NCI-H1092 treated with DMSO at 0.1 percent for 48 hours (cell line): ENCODE measurements at regions not wholly inside any gene's neighbourhood (a gene's known extent, or its start where the extent isn't known, plus 50 kb on each side); places are given as distances from the start of the nearest gene placed in this dataset.
"Not testable (repeated sequence)": the region's sequence is repeated elsewhere in the genome, so short reads cannot be mapped to it uniquely, and the experiment has no call there.

Experiments
- DNase-seq: peaks from one replicate; lab custom pipeline; 2025; lab: John Stamatoyannopoulos, UW

DNA sequence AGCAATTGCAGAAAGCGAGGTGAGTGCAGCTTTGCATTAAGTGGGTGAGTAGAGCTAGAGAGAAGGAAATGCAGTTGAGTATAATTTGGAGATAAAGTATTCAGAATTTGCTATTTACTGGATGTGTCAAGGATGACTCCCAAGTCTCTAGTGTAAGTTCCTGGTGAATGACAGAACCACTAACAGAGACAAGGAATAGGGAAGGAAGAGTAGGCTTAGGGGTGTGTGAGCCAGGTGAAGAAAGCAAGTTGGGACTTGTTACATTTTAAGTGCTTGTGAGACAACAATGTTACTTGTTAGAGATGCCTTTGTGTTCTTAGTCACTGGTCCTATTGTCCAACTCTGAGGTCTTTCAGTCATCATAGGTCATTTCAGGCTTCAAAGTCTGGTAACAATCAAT is 70.8 kb downstream of the TBC1D26 start:
- DNase-seq = not testable (repeated sequence)

DNA sequence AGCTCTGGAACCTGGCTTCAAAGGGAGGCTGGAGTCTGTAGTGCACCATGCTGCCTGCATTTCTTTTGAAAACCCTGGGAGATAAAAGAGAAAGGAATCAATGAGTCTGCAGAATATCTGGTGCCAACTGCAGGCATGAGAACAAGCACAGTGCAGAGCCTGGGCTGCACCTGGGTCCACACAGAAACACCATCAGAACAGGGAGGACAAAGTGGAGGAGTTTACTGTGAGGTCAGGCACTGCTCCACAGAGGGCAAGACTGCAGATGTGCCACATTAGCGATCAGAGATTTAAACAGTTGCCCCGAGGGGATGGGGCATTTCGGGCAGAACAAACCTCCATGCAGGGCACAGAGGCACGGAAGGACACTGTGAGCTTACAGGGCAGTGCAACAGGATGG is 74.7 kb downstream of the TBC1D26 start:
- not testable (repeated sequence) for DNase-seq

DNA sequence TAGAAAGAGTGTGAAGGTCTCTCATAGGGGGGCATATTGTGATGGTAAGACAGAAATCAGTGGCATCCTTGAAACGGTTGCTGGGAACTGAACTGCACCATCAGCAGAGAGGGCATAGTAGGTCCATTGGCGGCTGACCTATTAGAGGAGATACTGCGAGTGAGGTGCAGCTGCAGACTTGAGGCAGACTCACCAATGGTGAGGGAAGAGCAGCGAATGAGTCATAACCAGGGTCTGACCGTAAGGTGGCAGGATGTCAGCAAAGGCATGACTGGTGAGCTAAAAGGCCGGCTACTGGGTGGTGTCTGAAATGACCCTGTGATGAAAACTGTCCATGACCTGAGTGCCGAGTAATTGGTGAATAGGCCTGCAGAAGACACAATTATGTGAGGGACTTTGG is 81.3 kb downstream of the TBC1D26 start:
- not testable (repeated sequence) for DNase-seq

DNA sequence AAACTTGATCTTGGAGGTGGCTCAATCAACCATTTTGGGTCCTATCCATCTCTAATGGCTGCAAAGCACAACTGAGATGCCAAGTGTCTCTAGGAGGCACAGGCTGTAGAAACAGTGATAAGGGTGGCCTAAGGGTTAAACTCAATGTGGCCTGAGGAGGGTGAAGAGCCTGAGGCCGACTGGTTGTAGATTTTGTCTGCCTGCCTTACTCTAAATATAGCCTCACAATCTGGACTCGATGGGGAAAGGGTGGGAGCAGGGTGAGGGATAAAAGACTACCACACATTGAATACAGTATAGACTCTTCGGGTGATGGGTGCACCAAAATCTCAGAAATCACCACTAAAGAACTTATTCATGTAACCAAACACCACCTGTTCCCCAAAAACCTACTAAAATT is 81.9 kb downstream of the TBC1D26 start:
- not testable (repeated sequence) for DNase-seq

DNA sequence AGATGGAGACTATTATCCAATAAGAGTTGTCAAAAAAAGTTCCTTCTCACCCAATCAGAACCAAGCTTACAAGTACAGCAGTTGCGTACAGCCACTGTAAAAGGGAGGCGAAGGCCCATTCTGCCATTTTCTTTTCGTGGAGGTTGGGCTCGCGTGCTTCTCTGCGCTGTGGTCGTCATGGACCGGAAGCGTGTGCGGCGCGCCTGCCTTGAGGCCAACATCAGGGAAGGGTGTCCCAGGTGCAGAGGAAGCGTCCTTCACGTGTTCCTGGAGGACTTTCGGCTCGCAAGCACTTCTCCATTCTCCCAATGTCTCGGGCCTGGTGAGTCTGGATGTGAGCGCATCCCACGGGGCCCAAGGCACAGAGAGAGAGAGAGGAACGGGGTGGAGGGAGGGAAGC is 85.8 kb downstream of the TBC1D26 start:
- DNase-seq = not testable (repeated sequence)

DNA sequence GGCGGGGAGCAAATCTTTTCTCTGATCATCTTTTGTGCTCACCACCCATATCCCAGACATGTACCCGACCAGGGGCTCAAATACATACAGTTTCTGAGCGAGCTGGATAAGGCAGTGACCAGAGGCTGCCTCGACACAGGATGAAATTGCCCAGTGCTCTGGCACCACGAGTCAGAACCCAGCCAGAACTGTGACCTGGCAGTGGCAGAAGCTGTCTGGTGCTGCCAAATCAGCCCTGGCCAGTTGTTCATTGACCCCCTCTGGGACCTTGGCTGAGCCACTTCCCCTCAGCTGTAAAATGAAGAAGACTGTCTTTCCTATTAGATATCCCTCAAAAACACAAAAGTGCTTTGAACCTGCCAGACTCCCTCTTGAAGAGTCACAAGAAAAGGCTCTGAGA is 90.2 kb downstream of the TBC1D26 start:
- DNase-seq = not testable (repeated sequence)

DNA sequence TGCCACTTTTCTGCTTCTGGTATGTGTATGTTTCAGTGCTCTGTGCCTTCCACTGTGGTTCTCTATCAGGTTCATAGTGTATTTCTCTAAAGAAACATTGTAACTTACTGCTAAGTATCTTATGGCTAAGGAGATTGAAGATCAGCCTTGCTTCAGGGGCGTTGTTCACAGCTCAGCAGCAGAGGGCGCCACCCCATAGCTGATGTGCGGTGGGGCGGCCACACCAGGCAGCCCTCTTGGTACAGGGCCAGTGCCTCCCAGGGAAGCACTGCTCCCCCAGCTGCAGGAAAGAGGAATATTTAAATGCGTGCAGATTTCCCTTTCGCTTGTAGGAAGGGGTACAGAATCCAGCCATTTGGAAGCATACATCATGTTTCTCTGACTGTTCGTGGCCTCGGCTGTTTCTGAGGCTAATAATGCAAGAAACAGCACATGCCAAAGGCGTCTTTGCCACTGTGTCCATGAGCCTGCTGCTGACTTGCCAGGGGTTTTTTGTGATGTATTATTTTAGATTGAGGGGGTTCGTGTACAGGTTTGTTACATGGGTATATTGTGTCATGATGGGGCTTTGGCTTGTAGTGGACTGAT is 96.7 kb downstream of the TBC1D26 start:
- DNase-seq = peak; percentile 39

DNA sequence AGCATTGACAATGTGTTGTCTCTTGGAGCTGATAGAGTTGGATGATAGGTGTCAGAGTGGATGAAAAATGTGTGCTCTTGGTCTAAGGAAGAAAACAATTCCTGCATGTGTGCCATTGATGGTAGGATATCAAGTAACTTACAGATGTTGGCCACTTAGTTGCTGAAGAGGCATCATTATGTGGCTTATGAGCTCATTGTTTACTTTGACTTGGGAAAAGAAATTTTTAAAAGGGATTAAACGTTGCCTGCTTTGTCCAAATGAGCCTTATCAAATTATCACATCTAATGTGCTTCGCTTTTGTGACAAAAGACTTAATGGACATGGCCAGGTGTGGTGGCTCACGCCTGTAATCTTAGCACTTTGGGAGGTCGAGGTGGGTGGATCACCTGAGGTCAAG is 98.1 kb downstream of the TBC1D26 start:
- DNase-seq = peak; percentile 13

DNA sequence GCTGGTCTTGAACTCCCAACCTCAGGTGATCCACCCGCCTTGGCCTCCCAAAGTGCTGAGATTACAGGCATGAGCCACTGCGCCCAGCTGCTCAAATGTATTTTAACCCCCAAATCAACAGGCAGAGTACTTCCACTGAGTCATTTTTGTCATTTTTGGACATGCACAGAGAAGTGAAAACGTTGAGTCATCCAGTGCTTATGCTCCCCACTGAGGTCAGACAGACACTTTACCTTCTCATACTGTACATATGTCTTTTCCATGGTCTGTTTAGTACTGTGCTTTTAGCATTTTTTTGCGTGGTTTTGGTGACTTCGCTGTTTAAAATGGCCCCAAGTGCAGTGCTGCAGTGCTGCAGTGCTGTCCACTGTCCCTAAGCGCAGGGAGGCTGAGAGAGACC is 99.1 kb downstream of the TBC1D26 start:
- DNase-seq = not testable (repeated sequence)

DNA sequence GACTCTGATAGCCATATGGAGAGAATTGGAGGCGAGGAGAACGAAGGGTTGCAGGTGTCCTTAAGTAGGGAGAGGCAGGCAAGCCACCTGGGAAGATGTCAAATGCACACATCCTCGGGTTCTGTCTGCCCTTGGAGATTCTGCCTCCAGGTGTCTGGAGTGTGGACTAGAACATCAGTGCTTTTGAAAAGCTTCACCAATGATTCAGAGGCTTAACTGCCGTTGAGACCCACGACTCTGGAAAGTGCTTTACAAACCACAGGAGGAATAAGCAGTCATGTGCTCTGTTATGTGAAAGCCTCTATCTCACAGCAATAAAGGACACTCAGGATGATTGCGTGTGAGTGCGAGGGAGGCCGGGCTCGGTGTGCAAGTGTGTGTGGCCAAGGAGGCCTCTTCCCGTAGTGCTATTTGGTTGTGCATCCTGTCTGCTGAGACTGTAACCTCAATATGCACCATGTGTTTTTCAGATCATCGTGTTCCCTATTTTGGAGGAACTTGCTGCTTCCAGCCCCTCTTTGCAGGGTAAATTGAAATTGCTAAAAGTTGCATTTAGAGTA is 100.9 kb downstream of the TBC1D26 start:
- DNase-seq = not testable (repeated sequence)

DNA sequence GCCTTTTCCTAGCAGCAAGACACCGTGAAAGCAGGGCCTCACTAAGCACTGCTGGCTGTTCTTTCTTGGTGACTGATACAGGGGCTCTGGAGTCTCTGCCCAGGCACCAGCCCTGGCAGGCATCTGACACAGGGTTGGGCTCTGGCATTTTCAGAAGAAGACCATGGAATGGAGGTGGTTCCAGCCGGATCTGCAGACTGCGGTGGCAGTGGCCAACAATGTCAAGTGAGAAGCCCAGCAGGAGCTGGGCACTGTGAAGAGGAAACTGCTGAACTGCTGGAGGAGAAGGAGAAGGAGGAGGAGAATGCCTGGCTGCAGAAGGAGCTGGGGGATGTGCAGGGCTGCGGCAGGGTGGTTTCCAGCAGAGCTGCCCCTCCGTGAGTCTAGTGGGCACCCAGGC is 101.8 kb downstream of the TBC1D26 start:
- not testable (repeated sequence) for DNase-seq

DNA sequence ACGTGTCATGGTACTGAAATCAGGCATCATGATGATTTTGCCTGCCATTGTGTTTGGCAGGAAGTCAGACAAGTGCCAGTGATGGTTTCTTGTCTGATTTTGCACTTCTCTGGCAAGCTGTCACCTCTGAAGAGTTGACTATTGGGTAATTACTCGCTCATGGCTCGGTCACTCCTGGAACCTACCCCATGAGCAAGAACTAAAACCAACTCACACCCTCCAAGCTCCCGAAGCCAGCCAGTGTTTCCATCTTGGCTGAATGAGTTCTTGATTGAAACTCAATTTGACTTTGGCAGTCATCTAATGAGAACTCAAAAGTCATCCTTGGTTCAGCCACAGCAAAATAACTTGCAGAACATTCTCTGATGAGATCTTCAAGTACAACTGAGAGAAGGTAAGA is 103.4 kb downstream of the TBC1D26 start:
- not testable (repeated sequence) for DNase-seq

DNA sequence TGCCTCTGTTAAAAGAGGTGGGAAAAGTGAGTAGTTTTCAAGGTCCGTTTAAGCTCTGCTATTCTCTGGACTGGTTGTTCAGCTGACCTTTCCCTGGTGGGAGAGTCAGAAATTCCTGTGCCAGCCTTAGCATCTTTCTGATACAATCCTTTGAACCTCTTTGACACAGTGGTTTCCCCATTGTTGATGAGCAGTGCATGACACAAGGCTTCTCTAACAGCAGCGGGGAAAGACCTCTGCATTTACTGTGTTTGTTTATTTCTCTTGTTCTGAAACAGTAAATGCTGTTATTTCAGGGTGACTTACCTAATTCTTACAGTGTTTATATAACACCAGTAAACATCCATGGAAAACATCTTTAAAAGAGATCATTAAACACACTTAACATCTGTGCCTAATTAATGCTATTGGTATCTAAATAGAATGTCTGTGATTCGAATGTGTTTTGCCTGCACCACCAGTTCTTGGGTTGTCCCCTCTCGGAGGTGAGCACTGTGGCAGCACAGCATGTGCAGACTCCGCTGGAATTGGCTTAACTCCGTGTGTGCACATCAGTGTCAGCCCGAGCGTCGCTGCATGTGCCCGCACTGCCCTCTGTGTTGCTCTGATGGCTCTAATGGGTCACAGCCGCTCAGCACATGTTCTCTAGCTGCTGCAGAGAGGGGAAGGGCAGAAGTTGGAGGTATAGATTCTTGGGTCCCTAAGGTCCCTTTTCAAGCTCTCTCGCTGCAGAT is 104.3 kb downstream of the TBC1D26 start:
- not testable (repeated sequence) for DNase-seq

DNA sequence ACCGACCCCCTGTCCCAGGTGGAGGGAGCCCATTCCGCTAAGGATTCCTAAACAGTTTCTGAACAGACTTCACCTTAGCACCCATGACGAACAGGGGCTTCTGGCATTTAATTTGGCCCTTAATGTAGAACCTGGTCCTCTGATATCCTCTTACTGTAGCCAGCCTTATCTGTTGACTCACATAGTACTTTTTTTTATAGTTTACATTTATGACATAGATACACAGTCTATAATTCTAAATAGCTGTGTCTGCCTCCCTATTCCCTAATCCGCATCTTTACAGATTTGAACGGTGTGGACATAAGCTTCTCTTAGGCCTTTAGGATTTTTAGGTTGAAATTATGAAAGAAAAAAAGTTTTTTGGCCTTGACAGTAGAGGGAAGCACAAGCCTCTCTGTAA is 104.9 kb downstream of the TBC1D26 start:
- DNase-seq = not testable (repeated sequence)

DNA sequence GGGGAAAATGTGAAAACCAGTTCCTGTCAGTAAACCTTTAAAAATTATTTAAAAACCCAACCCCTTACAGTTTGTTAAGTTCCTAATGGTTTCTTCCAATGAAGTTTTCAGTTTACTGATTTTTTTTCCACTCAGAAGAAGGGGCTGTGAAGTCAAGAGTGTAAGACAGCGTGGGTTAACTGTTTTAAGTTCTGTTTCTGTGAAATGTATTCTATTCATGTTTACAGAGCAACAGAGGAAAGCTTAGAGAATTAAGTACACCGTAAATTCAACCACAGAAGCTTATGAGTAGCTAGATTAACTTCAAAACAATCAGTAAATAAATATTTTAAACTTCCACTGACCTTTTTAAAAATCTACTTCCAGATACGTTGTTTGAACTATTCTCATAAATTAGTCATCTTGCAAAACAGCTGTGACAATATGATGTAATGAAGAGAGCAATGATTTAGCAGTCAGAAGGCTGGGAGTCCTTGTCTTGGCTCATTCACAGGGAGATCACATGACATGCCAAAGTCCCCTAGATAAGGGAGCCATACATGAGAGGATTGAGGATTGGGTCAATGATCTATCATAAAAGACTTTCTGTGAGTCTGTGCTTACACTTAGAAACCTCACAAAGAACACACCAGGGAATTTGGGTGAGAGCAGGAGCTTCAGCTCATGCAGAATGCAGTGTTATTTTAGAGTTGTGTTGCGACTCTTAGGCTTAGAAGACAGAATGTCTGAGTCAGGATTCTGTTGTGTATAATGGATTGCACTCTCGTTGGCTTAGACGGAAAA is 97.3 kb upstream of the ADORA2B start:
- DNase-seq = not testable (repeated sequence)

DNA sequence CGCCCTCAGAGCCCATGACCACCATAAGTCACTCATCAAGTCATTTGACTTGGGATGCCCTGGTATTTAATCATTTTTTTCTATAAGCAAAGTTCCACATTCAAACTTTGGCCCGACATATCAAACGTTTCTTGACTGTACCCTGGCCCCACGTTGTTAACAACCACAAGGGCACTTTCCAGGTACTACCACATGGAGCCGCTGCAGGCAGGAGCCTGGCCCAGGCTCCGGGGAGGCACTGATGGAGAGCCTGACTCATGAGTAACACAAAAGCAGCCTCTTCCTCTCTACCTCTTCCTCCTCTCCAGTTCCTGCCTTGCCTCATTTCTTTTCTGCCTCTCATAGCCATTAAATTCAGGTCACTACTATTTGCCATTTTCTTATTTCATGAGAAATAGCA is 95.9 kb upstream of the ADORA2B start:
- not testable (repeated sequence) for DNase-seq

DNA sequence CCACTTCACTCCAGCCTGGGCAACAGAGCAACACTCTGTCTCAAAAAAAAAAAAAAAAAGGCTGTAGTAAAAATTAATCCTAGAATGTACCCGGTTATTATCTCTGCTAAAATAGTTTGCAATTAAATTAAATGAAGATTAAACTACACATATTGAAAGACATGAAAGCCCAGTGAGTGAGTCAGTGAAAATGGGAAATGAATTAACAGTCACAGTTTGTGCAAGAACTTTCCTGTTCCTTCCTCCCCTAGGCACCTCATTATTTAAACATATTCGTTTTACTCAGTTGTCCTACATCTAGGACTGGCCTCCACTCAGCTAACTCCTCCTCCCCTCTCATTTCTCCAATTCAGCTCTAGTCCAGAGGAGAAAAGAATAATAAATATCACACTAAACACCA is 94.9 kb upstream of the ADORA2B start:
- DNase-seq = not testable (repeated sequence)

DNA sequence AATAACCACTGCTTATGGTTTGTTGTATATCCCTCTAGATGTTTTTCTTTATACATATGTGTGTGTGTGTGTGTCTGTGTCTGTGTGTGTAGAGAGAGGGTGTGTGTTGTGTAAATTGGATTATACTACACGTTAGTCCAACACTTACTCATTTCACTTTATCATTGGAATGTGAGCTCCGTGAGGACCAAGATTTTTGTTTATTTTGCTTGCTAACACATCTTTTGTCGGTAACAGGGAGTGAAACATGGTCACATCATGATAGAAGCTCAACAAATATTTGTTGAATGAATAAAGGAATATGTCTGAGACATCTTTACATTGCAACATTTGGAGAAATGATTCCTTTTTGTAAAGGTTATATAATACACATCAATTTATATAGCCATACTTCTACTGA is 94.2 kb upstream of the ADORA2B start:
- not testable (repeated sequence) for DNase-seq

DNA sequence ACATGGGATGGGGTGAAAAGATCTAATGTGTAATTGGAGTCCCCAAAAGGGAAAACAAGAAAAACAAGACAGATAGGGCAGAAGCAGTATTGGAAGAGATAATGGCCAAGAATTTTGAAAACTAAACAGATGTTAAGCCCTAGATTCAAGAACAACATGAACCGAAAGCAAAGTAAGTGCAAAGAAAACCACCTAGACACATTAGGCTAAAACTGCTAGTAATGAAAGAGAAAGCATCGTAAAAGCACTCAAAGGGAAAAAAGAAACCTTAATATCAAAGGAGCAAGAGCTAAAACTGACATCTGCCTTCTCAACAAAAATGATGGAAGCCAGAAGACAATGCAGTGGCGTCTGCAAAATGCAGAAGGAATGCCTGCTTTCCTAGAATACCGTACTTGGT is 92.1 kb upstream of the ADORA2B start:
- DNase-seq = not testable (repeated sequence)

DNA sequence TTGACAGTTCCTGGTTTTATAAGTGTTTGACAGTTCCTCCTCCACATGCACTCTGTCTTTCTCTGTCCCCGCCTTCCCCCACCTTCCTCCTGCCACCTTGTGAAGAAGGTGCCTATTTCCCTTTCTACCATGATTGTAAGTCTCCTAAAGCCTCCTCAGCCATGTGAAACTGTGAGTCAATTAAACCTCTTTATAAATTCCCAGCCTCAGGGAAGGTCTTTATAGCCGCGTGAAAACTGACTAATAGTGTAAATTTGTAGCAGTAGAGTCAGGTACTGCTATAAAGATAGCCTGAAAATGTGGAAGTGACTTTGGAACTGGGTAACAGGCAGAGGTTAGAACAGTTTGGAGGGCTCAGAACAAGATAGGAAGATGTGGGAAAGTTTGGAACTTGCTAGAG is 88.7 kb upstream of the ADORA2B start:
- not testable (repeated sequence) for DNase-seq

DNA sequence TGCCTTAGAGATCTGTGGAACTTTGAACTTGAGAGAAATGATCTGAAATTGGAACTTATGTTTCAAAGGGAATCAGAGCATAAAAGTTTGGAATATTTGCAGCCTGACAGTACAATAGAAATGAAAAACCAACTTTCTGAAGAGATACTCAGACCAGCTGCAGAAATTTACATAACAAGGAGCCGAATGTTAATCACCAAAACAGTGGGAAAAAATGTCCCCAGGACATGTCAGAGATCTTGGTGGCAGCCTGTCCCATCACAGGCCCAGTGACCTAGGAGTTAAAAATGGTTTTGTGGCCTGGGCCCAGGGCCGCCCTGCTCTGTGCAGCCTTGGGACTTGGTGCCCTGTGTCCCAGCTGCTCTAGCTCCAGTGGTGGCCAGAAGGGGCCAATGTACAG is 88.2 kb upstream of the ADORA2B start:
- not testable (repeated sequence) for DNase-seq

DNA sequence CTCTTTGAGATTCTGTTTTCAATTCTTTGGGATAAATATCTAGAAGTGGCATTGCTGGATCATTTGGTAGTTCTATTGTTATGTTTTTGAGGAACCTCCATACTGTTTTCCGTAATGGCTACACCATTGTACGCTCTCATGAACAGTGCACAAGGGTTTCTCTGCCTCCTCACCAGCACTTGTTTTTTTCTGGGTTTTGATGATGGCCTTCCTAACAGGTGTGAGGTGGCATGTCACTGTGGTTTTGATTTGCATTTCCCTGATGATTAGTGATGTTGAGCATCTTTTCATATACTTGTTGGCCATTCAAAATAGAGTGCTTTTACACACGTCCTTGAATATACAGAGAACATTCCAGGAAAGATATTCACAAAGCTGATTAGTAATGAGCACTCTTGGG is 86.8 kb upstream of the ADORA2B start:
- not testable (repeated sequence) for DNase-seq

DNA sequence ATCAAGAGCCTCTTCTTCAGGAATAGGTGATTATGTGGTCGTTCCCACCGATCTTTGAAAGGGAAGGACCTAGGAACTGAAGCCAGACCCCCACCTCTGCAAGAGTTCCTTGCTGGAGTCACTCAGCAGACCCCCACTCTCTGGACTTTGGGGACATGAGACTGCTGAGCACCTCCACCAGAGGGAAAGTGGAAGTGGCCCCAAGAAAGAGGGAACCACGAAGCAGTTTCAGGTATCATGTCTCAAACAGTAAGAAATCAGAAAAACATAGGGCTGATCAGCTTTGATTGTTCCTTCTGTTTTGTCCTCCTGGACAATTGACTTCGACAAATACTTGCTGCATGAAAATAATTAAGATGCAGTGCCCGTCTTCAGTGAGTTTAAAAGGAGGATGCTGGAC is 84.2 kb upstream of the ADORA2B start:
- DNase-seq = not testable (repeated sequence)
